ENCODE measurements at regions not wholly inside any gene's neighbourhood (a gene's known extent, or its start where the extent isn't known, plus 50 kb on each side); places are given as distances from the start of the nearest gene placed in this dataset.

DNA sequence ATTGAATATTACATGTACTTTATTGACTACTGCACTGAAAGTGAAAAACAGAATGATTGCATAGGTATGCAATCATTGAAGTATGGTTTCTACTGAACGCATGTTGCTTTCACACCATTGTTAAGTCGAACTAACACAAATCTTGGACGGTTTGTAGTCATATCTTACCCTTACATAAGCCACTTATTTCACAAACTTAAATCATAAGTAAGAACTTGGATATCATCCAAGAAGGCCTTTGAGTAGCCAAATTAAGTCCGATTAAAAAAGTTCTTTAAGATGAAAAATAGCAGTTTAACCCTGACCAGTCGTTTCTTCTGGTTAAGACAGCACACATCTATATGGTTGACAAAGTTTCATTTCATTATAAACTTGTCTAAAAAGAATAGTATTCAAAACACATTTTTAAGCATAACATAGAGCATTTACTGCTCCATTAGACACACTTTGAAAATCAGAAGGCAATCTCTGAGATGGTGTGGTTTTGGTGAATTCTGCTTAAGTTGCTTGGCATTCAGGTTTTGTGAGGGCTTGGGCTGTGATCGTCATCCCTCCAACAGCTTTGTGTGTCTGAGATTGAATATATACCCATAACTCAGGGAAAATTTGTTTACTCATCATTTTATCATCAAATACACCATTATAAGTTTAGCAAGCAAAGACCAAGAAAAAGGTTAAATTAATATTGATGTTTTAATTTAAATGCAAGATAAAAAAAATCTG, 92.2 kb downstream of the NFKBIZ start (continued):
- TF ChIP-seq BCLAF1 (IDR thresholded peaks at IDR 0.05) = no peak

DNA sequence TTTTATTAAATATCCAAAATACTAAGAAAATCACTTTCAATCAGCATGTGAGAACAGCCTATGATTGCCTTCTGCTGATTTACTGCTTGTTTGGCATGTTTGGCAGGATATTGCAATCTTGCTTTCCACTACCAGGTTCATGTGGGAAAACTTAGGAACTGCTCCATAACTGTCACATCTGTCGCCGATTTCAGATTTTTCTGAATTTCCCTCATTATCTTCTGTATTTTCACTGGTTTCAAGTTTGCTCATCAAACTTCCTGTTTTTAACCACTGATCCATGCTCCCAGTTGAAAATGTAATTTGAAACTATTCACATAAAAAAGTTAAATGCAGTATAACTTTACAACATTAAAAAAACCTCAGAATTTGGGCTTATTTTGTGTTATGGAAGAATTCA, 93.0 kb downstream of the NFKBIZ start:
- H3K9ac ChIP-seq (ENCODE audit: control insufficient read depth, insufficient read depth, low read length) = no peak overlapping the region
- peaks cover 48% of the 10 kb centered on the region for H3K4me1 ChIP-seq (ENCODE audit: control insufficient read depth, insufficient read depth, low read length)
- H3K79me2 ChIP-seq (ENCODE audit: control insufficient read depth, insufficient read depth, low read length) = no peaks in the 10 kb centered on the region
- in situ Hi-C loops (cut with MboI) (no loop called here), intact Hi-C loops (cut with micrococcal nuclease; ENCODE audit: unreplicated experiment) (loop anchor here (2.0 to 10.0 kb wide), 5 partner anchors 34 to 265 kb away; partner anchors contain the start of genes CEP97 and ZBTB11)
- SMC1A ChIA-PET (ENCODE audit: uncharacterized antibody, unreplicated experiment) = interaction anchor here (0.7 to 2.4 kb wide), 3 partner anchors 41 to 283 kb away, joined by 3 to 16 read pairs (median 3); no protein-coding TSS in a partner anchor
- RAD21 ChIA-PET (ENCODE audit: unreplicated experiment) = interaction anchor here (2.3 to 7.5 kb wide), 3 partner anchors 9 to 283 kb away, joined by 9 to 71 read pairs (median 11); no protein-coding TSS in a partner anchor
- peak overlapping the region; percentile 23; the same call in 1 of the 2 replicates for H3K27ac ChIP-seq (ENCODE audit: control insufficient read depth, insufficient read depth)
- H3K36me3 ChIP-seq (ENCODE audit: control insufficient read depth in 2 of 2, insufficient read depth in 2 of 2, low read length in 1 of 2) = no peaks in the 10 kb centered on the region
- POLR2A ChIA-PET = no interaction called here
- 0% methylated on average over 2 of the region's 2 CpGs for WGBS (ENCODE audit: insufficient coverage, insufficient replicate concordance, low lambda C conversion rate, missing lambda C conversion rate)
- H3K4me2 ChIP-seq (ENCODE audit: control insufficient read depth, insufficient read depth) = peak overlapping the region; percentile 17
- no peaks in the 10 kb centered on the region for H4K20me1 ChIP-seq (ENCODE audit: control insufficient read depth, insufficient read depth)
- ATAC-seq (peak; percentile 1; the same call in 2 of the 3 replicates), DNase-seq (ENCODE audit: low read depth, low spot score) (no peak), FAIRE-seq (peak; percentile 49)
- no peak overlapping the region for H3K4me3 ChIP-seq
- H3K9me3 ChIP-seq (replicated peaks; ENCODE audit: control insufficient read depth, insufficient read depth, low read length) = no peaks in the 10 kb centered on the region
- no peak overlapping the region for H2AFZ ChIP-seq (ENCODE audit: control insufficient read depth, low read depth, low read length)
- no TSS peak for BruUV-seq (replicated peaks)
- CTCF ChIA-PET = no interaction called here
- H3K27me3 ChIP-seq (replicated peaks in 1 of 2; ENCODE audit: control insufficient read depth in 2 of 2, insufficient read depth in 2 of 2, low read length in 1 of 2) = no peaks in the 10 kb centered on the region
- no peak for TF ChIP-seq EGR1 (IDR thresholded peaks at IDR 0.05; ENCODE audit: borderline replicate concordance in 1 of 2, low read depth in 2 of 2, low read length in 2 of 2)
- TF ChIP-seq ZNF24 (IDR thresholded peaks at IDR 0.05) = peak; percentile 20; the same call in 1 of the 2 replicates
- no peak for TF ChIP-seq RAD51 (IDR thresholded peaks at IDR 0.05)
- TF ChIP-seq FOXK2 (IDR thresholded peaks at IDR 0.05) = no peak
- no peak for TF ChIP-seq SREBF2 (IDR thresholded peaks at IDR 0.05; ENCODE audit: low read length)
- no peak for TF ChIP-seq ZBTB40 (IDR thresholded peaks at IDR 0.05; ENCODE audit: borderline replicate concordance)
- peak; percentile 70 for TF ChIP-seq BMI1 (IDR thresholded peaks at IDR 0.05; ENCODE audit: borderline replicate concordance)
- TF ChIP-seq KDM1A (IDR thresholded peaks at IDR 0.05; ENCODE audit: borderline replicate concordance) = no peak
- no peak for TF ChIP-seq CREB1 (IDR thresholded peaks at IDR 0.05; ENCODE audit: low read depth)
- TF ChIP-seq CEBPZ (IDR thresholded peaks at IDR 0.05; ENCODE audit: low read depth, low read length) = no peak
- TF ChIP-seq KLF5 (IDR thresholded peaks at IDR 0.05; ENCODE audit: partially characterized antibody) = no peak
